HepG2 (cell line): ENCODE measurements at regions not wholly inside any gene's neighbourhood (a gene's known extent, or its start where the extent isn't known, plus 50 kb on each side); places are given as distances from the start of the nearest gene placed in this dataset.

Experiments
- BRCA1 ChIP-seq: sonication (generic); formaldehyde crosslinking; IDR thresholded peaks from 2 replicates; pipeline ENCODE4 v1.4.0; 2020; ENCODE audit warnings: missing genetic modification reagents
- ELF1 ChIP-seq: sonication (generic); formaldehyde crosslinking; IDR thresholded peaks from 2 replicates; pipeline ENCODE4 v1.4.0; 2020; ENCODE audit warnings: missing genetic modification reagents
- FOXM1 ChIP-seq: sonication (generic); formaldehyde crosslinking; IDR thresholded peaks from 2 replicates; pipeline ENCODE4 v1.5.0; 2020; ENCODE audit warnings: missing genetic modification reagents
- FOXO1 ChIP-seq: sonication (generic); formaldehyde crosslinking; IDR thresholded peaks from 2 replicates; pipeline ENCODE4 v1.4.0; 2020; ENCODE audit warnings: missing genetic modification reagents
- ZBTB7A ChIP-seq: sonication (generic); formaldehyde crosslinking; IDR thresholded peaks from 2 replicates; pipeline ENCODE4 v1.8.0; 2022; ENCODE audit warnings: mild to moderate bottlenecking, missing genetic modification reagents
- ZNF354B ChIP-seq: sonication (generic); formaldehyde crosslinking; IDR thresholded peaks from 2 replicates; pipeline ENCODE4 v1.8.0; 2022; ENCODE audit warnings: mild to moderate bottlenecking, missing genetic modification reagents
- ZNF761 ChIP-seq: sonication (generic); formaldehyde crosslinking; conservative IDR thresholded peaks from 2 replicates; pipeline ENCODE4 v1.4.0; 2020; ENCODE audit warnings: mild to moderate bottlenecking, missing genetic modification reagents

GRCh38 chr1:233844275-233844674 lies 60.2 kb upstream of the SLC35F3 start:
- TF ChIP-seq FOXO1 (CRISPR knock-in tag), result no peak
- TF ChIP-seq FOXM1 (CRISPR knock-in tag), result no peak
- TF ChIP-seq ELF1 (CRISPR knock-in tag), result no peak
- TF ChIP-seq ZNF761 (CRISPR knock-in tag), result no peak
- no peak for TF ChIP-seq ZNF354B
- no peak for TF ChIP-seq BRCA1
- TF ChIP-seq ZBTB7A (CRISPR knock-in tag), result no peak
